H1 (cell line): ENCODE measurements at regions not wholly inside any gene's neighbourhood (a gene's known extent, or its start where the extent isn't known, plus 50 kb on each side); places are given as distances from the start of the nearest gene placed in this dataset.

Experiments
- CTCF ChIA-PET: fragments of 300-600 bp; sonication (Branson Sonifier 250); formaldehyde crosslinking; loops from one replicate; lab custom pipeline; 2021; ENCODE audit not compliant: partially characterized antibody; lab: Charles Lee
- POLR2A ChIA-PET: fragments of 300-600 bp; sonication (Branson Sonifier 250); formaldehyde crosslinking; loops from one replicate; lab custom pipeline; 2021; ENCODE audit warnings: inconsistent platforms; ENCODE audit not compliant: partially characterized antibody; lab: Charles Lee
- DNase-seq, 2 experiments: peaks; one replicate each; pipeline versions ENCODE4 v3.0.0 to v3.0.0-alpha.2; 2010 to 2022; ENCODE audit warnings: low spot score in 2 of 2, low read depth in 1 of 2, mixed read lengths in 1 of 2
- FAIRE-seq: peaks from 2 replicates; lab custom pipeline; 2011; peaks lifted over from hg19 to GRCh38; lab: Jason Lieb, UNC
- H2AFZ ChIP-seq: 2 replicates; pipeline ENCODE4 v1.8.1; 2012; ENCODE audit warnings: low read length, inconsistent platforms
- H2AK5ac ChIP-seq: 2 replicates; pipeline ENCODE4 v1.6.1; 2013; ENCODE audit warnings: low read depth, low read length
- H2BK120ac ChIP-seq: replicated peaks from 2 replicates; pipeline ENCODE3; 2013; ENCODE audit warnings: low read depth, low read length, inconsistent platforms
- H2BK12ac ChIP-seq: 2 replicates; pipeline ENCODE4 v1.6.1; 2013; ENCODE audit warnings: low read depth, low read length
- H2BK15ac ChIP-seq: 2 replicates; pipeline ENCODE4 v1.6.1; 2013; ENCODE audit warnings: low read length
- H2BK20ac ChIP-seq: 2 replicates; pipeline ENCODE4 v1.6.1; 2013; ENCODE audit warnings: low read length
- H2BK5ac ChIP-seq: 2 replicates; pipeline ENCODE4 v1.6.1; 2013; ENCODE audit warnings: low read depth, low read length
- H3K14ac ChIP-seq: 2 replicates; pipeline ENCODE4 v1.6.1; 2013; ENCODE audit warnings: inconsistent platforms; ENCODE audit not compliant: insufficient read length
- H3K18ac ChIP-seq: 2 replicates; pipeline ENCODE4 v1.6.1; 2013; ENCODE audit warnings: low read length; ENCODE audit errors: extremely low read depth
- H3K23ac ChIP-seq: 2 replicates; pipeline ENCODE4 v1.6.1; 2013; ENCODE audit warnings: inconsistent platforms; ENCODE audit not compliant: insufficient read length
- H3K23me2 ChIP-seq: 2 replicates; pipeline ENCODE4 v1.6.1; 2013; ENCODE audit warnings: low read depth, low read length
- H3K27ac ChIP-seq: 2 replicates; pipeline ENCODE4 v1.6.1; 2011; ENCODE audit warnings: low read depth, low read length, inconsistent platforms
- H3K27me3 ChIP-seq, 4 experiments: replicated peaks in 1 of 4; 1 replicate in 1 of 4; 2 replicates in 3 of 4; pipeline versions ENCODE4 v1.6.1 to v1.8.1; 2011 to 2013; ENCODE audit warnings: low read length in 3 of 4, mild to moderate bottlenecking in 3 of 4, inconsistent platforms in 2 of 4, mixed read lengths in 2 of 4, moderate library complexity in 1 of 4; ENCODE audit not compliant: control insufficient read depth in 3 of 4, insufficient read depth in 3 of 4; ENCODE audit errors: extremely low read depth in 1 of 4
- H3K36me3 ChIP-seq, 4 experiments: 2 replicates each; pipeline versions ENCODE4 v1.6.1 to v1.8.1; 2011 to 2013; ENCODE audit warnings: mild to moderate bottlenecking in 4 of 4, low read length in 3 of 4, moderate library complexity in 2 of 4, control low read depth in 1 of 4, inconsistent platforms in 1 of 4; ENCODE audit not compliant: insufficient read depth in 4 of 4, control insufficient read depth in 2 of 4
- H3K4ac ChIP-seq: replicated peaks from 2 replicates; pipeline ENCODE3; 2013; ENCODE audit warnings: low read length, low read depth, mixed read lengths, inconsistent platforms; ENCODE audit not compliant: insufficient read length
- H3K4me1 ChIP-seq, 4 experiments: replicated peaks in 1 of 4; 1 replicate in 1 of 4; 2 replicates in 3 of 4; pipeline versions ENCODE4 v1.6.1 to v1.8.1; 2011 to 2013; ENCODE audit warnings: low read length in 3 of 4, inconsistent platforms in 2 of 4, mixed read lengths in 1 of 4; ENCODE audit not compliant: insufficient read depth in 4 of 4, control insufficient read depth in 3 of 4
- H3K4me2 ChIP-seq, 2 experiments: 2 replicates each; pipeline versions ENCODE4 v1.6.1 to v1.8.1; 2011 to 2013; ENCODE audit warnings: low read depth in 2 of 2, low read length in 2 of 2, control low read depth in 1 of 2, inconsistent platforms in 1 of 2, mild to moderate bottlenecking in 1 of 2; ENCODE audit not compliant: insufficient read depth in 1 of 2
- H3K4me3 ChIP-seq, 4 experiments: fragments of 200-600, 300-600 bp in 1 of 4; sonication (generic), shearing (Covaris generic), sonication (Bioruptor Twin) in 1 of 4; 2 replicates each; pipeline versions ENCODE4 v1.5.1 to v1.8.1; 2011 to 2016; ENCODE audit warnings: low read length in 4 of 4, low read depth in 3 of 4, control low read depth in 2 of 4, inconsistent platforms in 2 of 4, mild to moderate bottlenecking in 2 of 4, mixed read lengths in 1 of 4, moderate library complexity in 1 of 4; ENCODE audit not compliant: insufficient read depth in 2 of 4; ENCODE audit errors: extremely low read depth in 1 of 4
- H3K56ac ChIP-seq: replicated peaks from 2 replicates; pipeline ENCODE3; 2013; ENCODE audit warnings: low read depth, mild to moderate bottlenecking, mixed read lengths, low read length, inconsistent platforms; ENCODE audit not compliant: insufficient read length
- H3K79me1 ChIP-seq: 2 replicates; pipeline ENCODE4 v1.6.1; 2013; ENCODE audit warnings: low read depth, low read length, control low read depth
- H3K79me2 ChIP-seq, 2 experiments: 2 replicates each; pipeline versions ENCODE4 v1.6.1 to v1.8.1; 2012 to 2013; ENCODE audit warnings: low read length in 2 of 2, mild to moderate bottlenecking in 2 of 2, inconsistent platforms in 1 of 2; ENCODE audit not compliant: insufficient read depth in 2 of 2, control insufficient read depth in 1 of 2
- H3K9ac ChIP-seq, 4 experiments: replicated peaks in 1 of 4; 1 replicate in 1 of 4; 2 replicates in 3 of 4; pipeline versions ENCODE4 v1.6.1 to v1.8.1; 2011 to 2013; ENCODE audit warnings: low read depth in 3 of 4, low read length in 3 of 4, control low read depth in 2 of 4, mild to moderate bottlenecking in 2 of 4, moderate library complexity in 2 of 4, inconsistent platforms in 1 of 4; ENCODE audit errors: extremely low read depth in 1 of 4
- H3K9me3 ChIP-seq, 2 experiments: 2 replicates each; pipeline versions ENCODE4 v1.6.1 to v1.8.1; 2012 to 2013; ENCODE audit warnings: mild to moderate bottlenecking in 2 of 2, moderate library complexity in 2 of 2, control low read depth in 1 of 2, inconsistent platforms in 1 of 2, low read depth in 1 of 2, low read length in 1 of 2, mixed read lengths in 1 of 2; ENCODE audit not compliant: insufficient read depth in 2 of 2
- H4K20me1 ChIP-seq, 2 experiments: replicated peaks in 1 of 2; 2 replicates each; pipeline versions ENCODE3 to v1.8.1; 2011 to 2013; ENCODE audit warnings: inconsistent platforms in 2 of 2, low read length in 2 of 2, mild to moderate bottlenecking in 1 of 2; ENCODE audit not compliant: insufficient read depth in 2 of 2, control insufficient read depth in 1 of 2
- H4K5ac ChIP-seq: 2 replicates; pipeline ENCODE4 v1.6.1; 2013; ENCODE audit warnings: low read length, low read depth, mixed read lengths, inconsistent platforms; ENCODE audit not compliant: insufficient read length
- H4K8ac ChIP-seq: 2 replicates; pipeline ENCODE4 v1.8.0; 2013; ENCODE audit warnings: mild to moderate bottlenecking, moderate library complexity, low read length, inconsistent platforms; ENCODE audit not compliant: insufficient read depth; ENCODE audit errors: extremely low read depth
- H4K91ac ChIP-seq: replicated peaks from 2 replicates; pipeline ENCODE3; 2013; ENCODE audit warnings: low read length, mixed read lengths, inconsistent platforms; ENCODE audit not compliant: insufficient read length
- ATF3 ChIP-seq: IDR thresholded peaks from 2 replicates; pipeline ENCODE4 v1.6.1; 2011; ENCODE audit warnings: low read depth, mild to moderate bottlenecking, low read length; ENCODE audit not compliant: insufficient read depth
- BRCA1 ChIP-seq: IDR thresholded peaks from 2 replicates; pipeline ENCODE4 v1.6.1; 2012; ENCODE audit warnings: low read depth, low read length, improper control_type of control experiment
- CEBPB ChIP-seq: IDR thresholded peaks from 2 replicates; pipeline ENCODE4 v1.6.1; 2012; ENCODE audit warnings: low read depth, low read length
- CHD2 ChIP-seq: IDR thresholded peaks from 2 replicates; pipeline ENCODE4 v1.6.1; 2012; ENCODE audit warnings: low read length, improper control_type of control experiment
- EP300 ChIP-seq, 2 experiments: IDR thresholded peaks; 1 replicate in 1 of 2; 2 replicates in 1 of 2; pipeline ENCODE4 v1.6.1; 2011 to 2012; ENCODE audit warnings: low read depth in 2 of 2, low read length in 2 of 2, mild to moderate bottlenecking in 2 of 2, borderline replicate concordance in 1 of 2, inconsistent platforms in 1 of 2, moderate library complexity in 1 of 2
- EZH2 ChIP-seq: fragments of 200-600 bp; sonication (generic); IDR thresholded peaks from 2 replicates; pipeline ENCODE4 v1.7.1; 2012; ENCODE audit warnings: low read depth, mild to moderate bottlenecking, moderate library complexity, low read length, inconsistent platforms; ENCODE audit not compliant: severe bottlenecking
- KDM1A ChIP-seq: fragments of 200-600, 300-600 bp; sonication (generic); IDR thresholded peaks from 2 replicates; pipeline ENCODE4 v1.7.1; 2016; ENCODE audit warnings: mild to moderate bottlenecking, low read length, borderline replicate concordance
- KDM5A ChIP-seq: fragments of 200-600 bp; IDR thresholded peaks from 2 replicates; pipeline ENCODE4 v1.7.1; 2012; ENCODE audit warnings: mild to moderate bottlenecking, low read length, inconsistent platforms, mixed read lengths
- MAX ChIP-seq: IDR thresholded peaks from 2 replicates; pipeline ENCODE4 v1.6.1; 2012; ENCODE audit warnings: inconsistent platforms
- NRF1 ChIP-seq: IDR thresholded peaks from 2 replicates; pipeline ENCODE4 v1.6.1; 2011; ENCODE audit warnings: mild to moderate bottlenecking, low read depth, low read length, improper control_type of control experiment
- POLR2AphosphoS5 ChIP-seq: IDR thresholded peaks from 2 replicates; pipeline ENCODE4 v1.6.1; 2011; ENCODE audit warnings: low read depth, low read length
- RBBP5 ChIP-seq: IDR thresholded peaks from 2 replicates; pipeline ENCODE4 v1.7.1; 2012; ENCODE audit warnings: low read depth, mild to moderate bottlenecking, inconsistent platforms, low read length, moderate library complexity, borderline replicate concordance
- RXRA ChIP-seq: IDR thresholded peaks from 2 replicates; pipeline ENCODE4 v1.6.1; 2011; ENCODE audit warnings: low read depth, mild to moderate bottlenecking, low read length, moderate library complexity; ENCODE audit not compliant: insufficient read depth
- SP4 ChIP-seq: IDR thresholded peaks from 2 replicates; pipeline ENCODE4 v1.6.1; 2012; ENCODE audit warnings: low read length, inconsistent platforms
- SUZ12 ChIP-seq: fragments of 200-600 bp; sonication (generic); IDR thresholded peaks from 2 replicates; pipeline ENCODE4 v1.6.1; 2012; ENCODE audit warnings: mild to moderate bottlenecking, inconsistent platforms, low read length, moderate library complexity, mixed read lengths
- WGBS, 2 experiments: shearing (Covaris generic) in 1 of 2; methylation state at CpG; one replicate each; pipeline versions ENCODE4 v1.1.6 to v1.1.7; 2013 to 2015; ENCODE audit warnings: low lambda C conversion rate in 2 of 2, mixed read lengths in 2 of 2, inconsistent platforms in 1 of 2, low coverage in 1 of 2, missing lambda C conversion rate in 1 of 2; ENCODE audit not compliant: insufficient replicate concordance in 2 of 2, insufficient coverage in 1 of 2, insufficient read length in 1 of 2; ENCODE audit errors: extremely low coverage in 1 of 2, missing lambda C conversion rate in 1 of 2; 5-methylcytosine and 5-hydroxymethylcytosine counted together

- H3K14ac ChIP-seq = no peak overlapping the region
- no peak for TF ChIP-seq ATF3
- TF ChIP-seq CEBPB = no peak
- no peak for TF ChIP-seq CHD2
- no peak for TF ChIP-seq EZH2
- no peak for TF ChIP-seq EP300 (IDR thresholded peaks at IDR 0.05; ENCODE audit: borderline replicate concordance in 1 of 2, low read depth in 2 of 2, low read length in 2 of 2)
- TF ChIP-seq RBBP5 = no peak
- no peak for TF ChIP-seq KDM5A
- TF ChIP-seq MAX = no peak
- TF ChIP-seq SP4 = no peak
- TF ChIP-seq RXRA = no peak
- TF ChIP-seq POLR2AphosphoS5 = no peak
- no peak for TF ChIP-seq NRF1
- TF ChIP-seq KDM1A = no peak
- TF ChIP-seq SUZ12 = no peak
- TF ChIP-seq BRCA1 = no peak
Measured at GRCh38 chr15:69704229-69704628, 251.6 kb downstream of the RPLP1 start.

More at GRCh38 chr15:69704229-69704628, 251.6 kb downstream of the RPLP1 start:
- Histone ChIP-seq H3K4me2 (no peak overlapping the region), H3K27ac (no peak overlapping the region), H4K91ac (no peak overlapping the region), H2BK5ac (no peak overlapping the region), H3K4me1 (no peaks in the 10 kb centered on the region), H3K79me2 (no peaks in the 10 kb centered on the region), H2BK20ac (no peak overlapping the region), H4K20me1 (no peaks in the 10 kb centered on the region), H3K56ac (no peak overlapping the region), H3K23me2 (no peaks in the 10 kb centered on the region), H3K18ac (no peak overlapping the region), H3K36me3 (no peaks in the 10 kb centered on the region), H3K4ac (no peak overlapping the region), H2AK5ac (no peak overlapping the region), H3K27me3 (peaks cover 0 to 2% (median 0%) of the 10 kb centered on the region in 4 experiments; a peak in 1 of 7 replicates), H3K9me3 (peaks cover 5 to 14% of the 10 kb centered on the region in 2 experiments; a peak in 3 of 4 replicates), H3K4me3 (no peak overlapping the region), H2BK15ac (no peak overlapping the region), H4K5ac (no peak overlapping the region), H4K8ac (no peak overlapping the region), H3K23ac (no peak overlapping the region), H2BK12ac (no peak overlapping the region), H3K79me1 (no peaks in the 10 kb centered on the region), H2BK120ac (no peak overlapping the region), H3K9ac (no peak overlapping the region), H2AFZ (no peak overlapping the region)
- ChIA-PET CTCF (interaction anchor here (1.4 kb wide), 1 partner anchor 12 kb away, joined by 3 read pairs; no protein-coding TSS in a partner anchor), POLR2A (no interaction called here)
- DNase-seq = no peak
- no peak for FAIRE-seq
- WGBS, 2 experiments = 92% methylated on average over 3 of the region's 3 CpGs; no CpG with 5 or more reads in 1 of the 2 experiments
